ENCODE measurements at regions not wholly inside any gene's neighbourhood (a gene's known extent, or its start where the extent isn't known, plus 50 kb on each side); places are given as distances from the start of the nearest gene placed in this dataset.

DNA sequence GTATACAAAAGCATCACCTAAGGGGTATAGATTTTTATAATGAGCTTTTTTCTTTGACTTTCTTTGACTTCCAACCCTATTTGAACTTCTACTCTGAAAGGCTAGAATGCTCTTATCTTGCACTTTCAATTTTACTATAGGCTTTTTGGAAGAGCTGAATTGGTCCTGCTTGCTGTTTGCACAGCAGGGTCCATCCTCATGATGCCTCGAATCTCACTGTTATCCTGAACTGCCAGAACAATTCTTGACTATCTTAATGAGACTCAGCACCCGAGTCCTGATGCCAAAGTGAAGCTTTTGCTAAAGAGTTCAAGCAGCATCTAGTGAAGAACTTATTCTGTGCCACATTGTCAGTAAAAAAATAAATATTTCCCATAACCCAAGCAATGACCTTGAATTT is 488.3 kb upstream of the ANO5 start:
- TF ChIP-seq ZNF165 (CRISPR knock-in tag; IDR thresholded peaks at IDR 0.05; ENCODE audit: borderline replicate concordance) (no peak), CHCHD3 (CRISPR knock-in tag; IDR thresholded peaks at IDR 0.05) (no peak), KDM1A (IDR thresholded peaks at IDR 0.05) (no peak), ATF3 (IDR thresholded peaks at IDR 0.05) (no peak), ATF3 (CRISPR knock-in tag; conservative IDR thresholded peaks at IDR 0.05) (no peak), CTCF (IDR thresholded peaks at IDR 0.05 in 2 of 3, conservative IDR thresholded peaks at IDR 0.05 in 1 of 3; ENCODE audit: insufficient read depth in 2 of 3, low read depth in 1 of 3, low read length in 3 of 3) (no peak), CXXC5 (CRISPR knock-in tag; IDR thresholded peaks at IDR 0.05) (no peak), REST (IDR thresholded peaks at IDR 0.05; ENCODE audit: borderline replicate concordance) (no peak), REST (CRISPR knock-in tag; IDR thresholded peaks at IDR 0.05; ENCODE audit: low read depth) (no peak), HCFC1 (IDR thresholded peaks at IDR 0.05; ENCODE audit: low read depth, low read length) (no peak), RFX5 (IDR thresholded peaks at IDR 0.05; ENCODE audit: low read depth, low read length) (no peak), JUND (IDR thresholded peaks at IDR 0.05; ENCODE audit: borderline replicate concordance, low read depth, low read length) (no peak), JUND (tag; IDR thresholded peaks at IDR 0.05; ENCODE audit: borderline replicate concordance, low read depth, low read length) (no peak), BCL6 (CRISPR knock-in tag; IDR thresholded peaks at IDR 0.05) (no peak), ZHX1 (conservative IDR thresholded peaks at IDR 0.05; ENCODE audit: low read length) (no peak), CHD4 (IDR thresholded peaks at IDR 0.05; ENCODE audit: insufficient read depth, insufficient replicate concordance, low read depth, low read length, poor library complexity, severe bottlenecking) (no peak)
- TF ChIP-seq, protein P1, sequence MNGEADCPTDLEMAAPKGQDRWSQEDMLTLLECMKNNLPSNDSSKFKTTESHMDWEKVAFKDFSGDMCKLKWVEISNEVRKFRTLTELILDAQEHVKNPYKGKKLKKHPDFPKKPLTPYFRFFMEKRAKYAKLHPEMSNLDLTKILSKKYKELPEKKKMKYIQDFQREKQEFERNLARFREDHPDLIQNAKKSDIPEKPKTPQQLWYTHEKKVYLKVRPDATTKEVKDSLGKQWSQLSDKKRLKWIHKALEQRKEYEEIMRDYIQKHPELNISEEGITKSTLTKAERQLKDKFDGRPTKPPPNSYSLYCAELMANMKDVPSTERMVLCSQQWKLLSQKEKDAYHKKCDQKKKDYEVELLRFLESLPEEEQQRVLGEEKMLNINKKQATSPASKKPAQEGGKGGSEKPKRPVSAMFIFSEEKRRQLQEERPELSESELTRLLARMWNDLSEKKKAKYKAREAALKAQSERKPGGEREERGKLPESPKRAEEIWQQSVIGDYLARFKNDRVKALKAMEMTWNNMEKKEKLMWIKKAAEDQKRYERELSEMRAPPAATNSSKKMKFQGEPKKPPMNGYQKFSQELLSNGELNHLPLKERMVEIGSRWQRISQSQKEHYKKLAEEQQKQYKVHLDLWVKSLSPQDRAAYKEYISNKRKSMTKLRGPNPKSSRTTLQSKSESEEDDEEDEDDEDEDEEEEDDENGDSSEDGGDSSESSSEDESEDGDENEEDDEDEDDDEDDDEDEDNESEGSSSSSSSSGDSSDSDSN (IDR thresholded peaks at IDR 0.05; ENCODE audit: borderline replicate concordance in 1 of 2, low read depth in 2 of 2, low read length in 2 of 2): no peak
